HCT116 (cell line): ENCODE measurements at regions not wholly inside any gene's neighbourhood (a gene's known extent, or its start where the extent isn't known, plus 50 kb on each side); places are given as distances from the start of the nearest gene placed in this dataset.

ENCODE experiments used
- ATAC-seq: fragments of 200-7000 bp; cut with Tn5 transposase; 2 replicates; pipeline ENCODE4 v1.9.1; 2020; ENCODE audit warnings: mild to moderate bottlenecking, moderate library complexity
- BruUV-seq: library from RNA; stranded (reverse); fragments of 400-500 nt; replicated peaks from 2 replicates; lab custom pipeline; 2021; lab: Mats Ljungman, UMichigan
- CTCF ChIA-PET: fragments of 300-600 bp; sonication (Branson Sonifier 250); formaldehyde crosslinking; loops from one replicate; lab custom pipeline; 2021; ENCODE audit warnings: antibody characterized with exemption; lab: Charles Lee
- POLR2A ChIA-PET: fragments of 300-600, 350-600 bp; sonication (Branson Sonifier 250); formaldehyde crosslinking; loops from one replicate; lab custom pipeline; 2021; ENCODE audit warnings: antibody characterized with exemption; lab: Charles Lee
- RAD21 ChIA-PET, 2 experiments: fragments of 300-600 bp; sonication (Branson Sonifier 250); formaldehyde crosslinking; loops; one replicate each; lab custom pipeline; 2023; ENCODE audit warnings: low total read pairs in 2 of 2; ENCODE audit not compliant: uncharacterized antibody in 2 of 2, unreplicated experiment in 2 of 2, low non-redundant PET in 1 of 2; lab: Charles Lee
- DNase-seq: peaks from one replicate; pipeline ENCODE4 v3.0.0-alpha.2; 2010; ENCODE audit warnings: low read depth, low spot score
- H2AFZ ChIP-seq: fragments of 200-600 bp; shearing (Covaris generic), sonication (generic); 2 replicates; pipeline ENCODE4 v1.6.1; 2017; ENCODE audit warnings: low read depth, mixed run types, mixed read lengths, antibody characterized with exemption, low read length; ENCODE audit not compliant: poor library complexity, severe bottlenecking
- H3K27ac ChIP-seq: 2 replicates; pipeline ENCODE4 v1.5.1; 2012; ENCODE audit warnings: low read depth, low read length
- H3K27me3 ChIP-seq: fragments of 200-600 bp; sonication (generic); 2 replicates; pipeline ENCODE4 v1.6.1; 2016; ENCODE audit warnings: mixed run types, low read length, mixed read lengths; ENCODE audit not compliant: insufficient read depth
- H3K36me3 ChIP-seq, 2 experiments: fragments of 200-500 bp in 1 of 2; fragments of 200-600 bp in 1 of 2; sonication (Bioruptor generic) in 1 of 2; sonication (generic) in 1 of 2; 2 replicates each; pipeline versions ENCODE4 v1.5.1 to v1.6.1; 2014 to 2016; ENCODE audit warnings: low read length in 2 of 2, inconsistent platforms in 1 of 2, mixed read lengths in 1 of 2, mixed run types in 1 of 2; ENCODE audit not compliant: insufficient read depth in 2 of 2, control insufficient read depth in 1 of 2
- H3K4me1 ChIP-seq, 2 experiments: fragments of 200-600 bp in 1 of 2; sonication (generic) in 1 of 2; 2 replicates each; pipeline versions ENCODE4 v1.5.1 to v1.6.1; 2012 to 2017; ENCODE audit warnings: low read length in 2 of 2, inconsistent platforms in 1 of 2, mild to moderate bottlenecking in 1 of 2, mixed read lengths in 1 of 2, mixed run types in 1 of 2, moderate library complexity in 1 of 2; ENCODE audit not compliant: insufficient read depth in 2 of 2, control insufficient read depth in 1 of 2
- H3K4me2 ChIP-seq: fragments of 200-600 bp; sonication (generic); 2 replicates; pipeline ENCODE4 v1.6.1; 2017; ENCODE audit warnings: mixed run types, low read length, mixed read lengths
- H3K4me3 ChIP-seq, 2 experiments: fragments of 200-600 bp in 1 of 2; sonication (generic) in 1 of 2; replicated peaks in 1 of 2; 2 replicates each; pipeline ENCODE4 v1.5.1; 2011 to 2016; ENCODE audit warnings: low read length in 2 of 2, control low read depth in 1 of 2, low read depth in 1 of 2, mild to moderate bottlenecking in 1 of 2, mixed read lengths in 1 of 2, mixed run types in 1 of 2
- H3K79me2 ChIP-seq: fragments of 200-600 bp; sonication (generic); 2 replicates; pipeline ENCODE4 v1.6.1; 2017; ENCODE audit warnings: mild to moderate bottlenecking, mixed run types, low read length, moderate library complexity, mixed read lengths; ENCODE audit not compliant: insufficient read depth
- H3K9ac ChIP-seq: fragments of 200-600 bp; sonication (generic); 2 replicates; pipeline ENCODE4 v1.6.1; 2016; ENCODE audit warnings: low read length, mixed read lengths
- H3K9me2 ChIP-seq: fragments of 200-600 bp; sonication (generic), shearing (Covaris generic); 2 replicates; pipeline ENCODE4 v1.6.1; 2017; ENCODE audit warnings: mixed run types, mild to moderate bottlenecking, moderate library complexity; ENCODE audit not compliant: insufficient read depth
- H3K9me3 ChIP-seq, 2 experiments: fragments of 200-500 bp in 1 of 2; fragments of 200-600 bp in 1 of 2; sonication (Bioruptor generic) in 1 of 2; sonication (generic) in 1 of 2; 2 replicates each; pipeline ENCODE4 v1.6.1; 2014 to 2017; ENCODE audit warnings: low read length in 2 of 2, mixed read lengths in 2 of 2, inconsistent platforms in 1 of 2, low read depth in 1 of 2, mild to moderate bottlenecking in 1 of 2, mixed run types in 1 of 2, moderate library complexity in 1 of 2; ENCODE audit not compliant: control insufficient read depth in 1 of 2, insufficient read depth in 1 of 2
- H4K20me1 ChIP-seq: fragments of 200-600 bp; sonication (generic), shearing (Covaris generic); 2 replicates; pipeline ENCODE4 v1.6.1; 2017; ENCODE audit warnings: mixed run types, mild to moderate bottlenecking, moderate library complexity; ENCODE audit not compliant: insufficient read depth
- CBX3 ChIP-seq: IDR thresholded peaks from 2 replicates; pipeline ENCODE4 v1.6.1; 2012; ENCODE audit warnings: low read depth
- CEBPB ChIP-seq: IDR thresholded peaks from 2 replicates; pipeline ENCODE4 v1.6.1; 2012; ENCODE audit warnings: low read depth
- EGR1 ChIP-seq: IDR thresholded peaks from 2 replicates; pipeline ENCODE4 v1.6.1; 2012; ENCODE audit warnings: low read depth
- ELF1 ChIP-seq: IDR thresholded peaks from 2 replicates; pipeline ENCODE4 v1.6.1; 2012; ENCODE audit warnings: low read depth, borderline replicate concordance
- EZH2 ChIP-seq: fragments of 200-600 bp; sonication (generic); IDR thresholded peaks from 2 replicates; pipeline ENCODE4 v1.6.1; 2017; ENCODE audit warnings: antibody characterized with exemption, mixed run types
- FOSL1 ChIP-seq: IDR thresholded peaks from 2 replicates; pipeline ENCODE4 v1.6.1; 2012; ENCODE audit warnings: low read depth
- JUND ChIP-seq: IDR thresholded peaks from 2 replicates; pipeline ENCODE4 v1.6.1; 2012
- POLR2AphosphoS5 ChIP-seq: IDR thresholded peaks from 2 replicates; pipeline ENCODE4 v1.6.1; 2011; ENCODE audit warnings: mild to moderate bottlenecking, low read depth, low read length, moderate library complexity
- RAD21 ChIP-seq: IDR thresholded peaks from 2 replicates; pipeline ENCODE4 v1.6.1; 2012; ENCODE audit warnings: low read depth, mild to moderate bottlenecking
- REST ChIP-seq: IDR thresholded peaks from 2 replicates; pipeline ENCODE4 v1.6.1; 2012; ENCODE audit warnings: low read depth
- SIN3A ChIP-seq: IDR thresholded peaks from 2 replicates; pipeline ENCODE4 v1.6.1; 2012; ENCODE audit warnings: low read depth
- SRF ChIP-seq: IDR thresholded peaks from 2 replicates; pipeline ENCODE4 v1.6.1; 2012; ENCODE audit warnings: low read depth
- YY1 ChIP-seq: IDR thresholded peaks from 2 replicates; pipeline ENCODE4 v1.6.1; 2011; ENCODE audit warnings: low read length, low read depth, moderate library complexity, mild to moderate bottlenecking; ENCODE audit not compliant: insufficient replicate concordance; ENCODE audit errors: extremely low read depth
- ZBTB33 ChIP-seq: IDR thresholded peaks from 2 replicates; pipeline ENCODE4 v1.6.1; 2011; ENCODE audit warnings: mild to moderate bottlenecking, low read length, moderate library complexity; ENCODE audit not compliant: insufficient replicate concordance; ENCODE audit errors: extremely low read depth
- ZFX ChIP-seq: fragments of 450-650 bp; IDR thresholded peaks from 2 replicates; pipeline ENCODE4 v1.6.1; 2017
- intact Hi-C: fragments of 100-400 bp; cut with micrococcal nuclease; formaldehyde crosslinking; loops from 2 replicates; pipeline ENCODE4 v1.10.0; 2022
- TF ChIP-seq, protein P1 (sequence below), 3 experiments: fragments of 200-600 bp in 1 of 3; sonication (generic) in 1 of 3; IDR thresholded peaks in 2 of 3; conservative IDR thresholded peaks in 1 of 3; 2 replicates each; pipeline ENCODE4 v1.5.1; 2012 to 2017; ENCODE audit warnings: low read depth in 2 of 3, low read length in 2 of 3, antibody characterized with exemption in 1 of 3, borderline replicate concordance in 1 of 3, control low read depth in 1 of 3, mild to moderate bottlenecking in 1 of 3, mixed read lengths in 1 of 3, mixed run types in 1 of 3, moderate library complexity in 1 of 3; ENCODE audit not compliant: insufficient read depth in 1 of 3
- TF ChIP-seq, protein P2 (sequence below): IDR thresholded peaks from 2 replicates; pipeline ENCODE4 v1.6.1; 2012

GRCh38 chr2:128716299-128716721 is 397.6 kb upstream of the HS6ST1 start:
- Histone ChIP-seq H3K9ac (no peak overlapping the region), H3K79me2 (no peaks in the 10 kb centered on the region), H3K4me1 (no peaks in the 10 kb centered on the region), H3K9me2 (no peaks in the 10 kb centered on the region), H3K4me2 (no peak overlapping the region), H3K27me3 (peaks cover 35% of the 10 kb centered on the region), H4K20me1 (no peaks in the 10 kb centered on the region), H3K27ac (no peak overlapping the region), H3K9me3 (no peaks in the 10 kb centered on the region), H2AFZ (no peak overlapping the region), H3K4me3 (no peak overlapping the region), H3K36me3 (no peaks in the 10 kb centered on the region)
- ChIA-PET CTCF (no interaction called here), RAD21 (no interaction called here), POLR2A (no interaction called here)
- BruUV-seq, result no TSS peak
- ATAC-seq (no peak), DNase-seq (no peak)
- intact Hi-C loops, result no loop called here
- no peak for TF ChIP-seq FOSL1
- TF ChIP-seq ELF1, result no peak
- TF ChIP-seq ZBTB33, result no peak
- TF ChIP-seq POLR2AphosphoS5, result no peak
- TF ChIP-seq REST, result no peak
- no peak for TF ChIP-seq CEBPB
- TF ChIP-seq CBX3, result no peak
- TF ChIP-seq, protein P1, sequence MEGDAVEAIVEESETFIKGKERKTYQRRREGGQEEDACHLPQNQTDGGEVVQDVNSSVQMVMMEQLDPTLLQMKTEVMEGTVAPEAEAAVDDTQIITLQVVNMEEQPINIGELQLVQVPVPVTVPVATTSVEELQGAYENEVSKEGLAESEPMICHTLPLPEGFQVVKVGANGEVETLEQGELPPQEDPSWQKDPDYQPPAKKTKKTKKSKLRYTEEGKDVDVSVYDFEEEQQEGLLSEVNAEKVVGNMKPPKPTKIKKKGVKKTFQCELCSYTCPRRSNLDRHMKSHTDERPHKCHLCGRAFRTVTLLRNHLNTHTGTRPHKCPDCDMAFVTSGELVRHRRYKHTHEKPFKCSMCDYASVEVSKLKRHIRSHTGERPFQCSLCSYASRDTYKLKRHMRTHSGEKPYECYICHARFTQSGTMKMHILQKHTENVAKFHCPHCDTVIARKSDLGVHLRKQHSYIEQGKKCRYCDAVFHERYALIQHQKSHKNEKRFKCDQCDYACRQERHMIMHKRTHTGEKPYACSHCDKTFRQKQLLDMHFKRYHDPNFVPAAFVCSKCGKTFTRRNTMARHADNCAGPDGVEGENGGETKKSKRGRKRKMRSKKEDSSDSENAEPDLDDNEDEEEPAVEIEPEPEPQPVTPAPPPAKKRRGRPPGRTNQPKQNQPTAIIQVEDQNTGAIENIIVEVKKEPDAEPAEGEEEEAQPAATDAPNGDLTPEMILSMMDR (IDR thresholded peaks at IDR 0.05 in 2 of 3, conservative IDR thresholded peaks at IDR 0.05 in 1 of 3; ENCODE audit: borderline replicate concordance in 1 of 3, insufficient read depth in 1 of 3, low read depth in 2 of 3, low read length in 2 of 3), result no peak
- no peak for TF ChIP-seq ZFX
- no peak for TF ChIP-seq SIN3A
- no peak for TF ChIP-seq EZH2
- no peak for TF ChIP-seq EGR1
- TF ChIP-seq, protein P2, sequence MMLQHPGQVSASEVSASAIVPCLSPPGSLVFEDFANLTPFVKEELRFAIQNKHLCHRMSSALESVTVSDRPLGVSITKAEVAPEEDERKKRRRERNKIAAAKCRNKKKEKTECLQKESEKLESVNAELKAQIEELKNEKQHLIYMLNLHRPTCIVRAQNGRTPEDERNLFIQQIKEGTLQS, result no peak
- TF ChIP-seq RAD21, result no peak
- no peak for TF ChIP-seq YY1
- no peak for TF ChIP-seq JUND
- TF ChIP-seq SRF, result no peak
